Cardiac septum (tissue), 1 donor: ENCODE measurements at regions not wholly inside any gene's neighbourhood (a gene's known extent, or its start where the extent isn't known, plus 50 kb on each side); places are given as distances from the start of the nearest gene placed in this dataset.
"Not testable (repeated sequence)": the region's sequence is repeated elsewhere in the genome, so short reads cannot be mapped to it uniquely, and the experiment has no call there.

Source experiments
- DNase-seq: peaks from one replicate; pipeline ENCODE4 v3.0.0-alpha.2; 2020; ENCODE audit warnings: low spot score
- intact Hi-C: fragments of 100-400 bp; cut with DNase I; formaldehyde crosslinking; loops from one replicate; pipeline ENCODE4 v1.14.0; 2022
- donor health status: DM: no; HTN: no; CAD: no.

DNA sequence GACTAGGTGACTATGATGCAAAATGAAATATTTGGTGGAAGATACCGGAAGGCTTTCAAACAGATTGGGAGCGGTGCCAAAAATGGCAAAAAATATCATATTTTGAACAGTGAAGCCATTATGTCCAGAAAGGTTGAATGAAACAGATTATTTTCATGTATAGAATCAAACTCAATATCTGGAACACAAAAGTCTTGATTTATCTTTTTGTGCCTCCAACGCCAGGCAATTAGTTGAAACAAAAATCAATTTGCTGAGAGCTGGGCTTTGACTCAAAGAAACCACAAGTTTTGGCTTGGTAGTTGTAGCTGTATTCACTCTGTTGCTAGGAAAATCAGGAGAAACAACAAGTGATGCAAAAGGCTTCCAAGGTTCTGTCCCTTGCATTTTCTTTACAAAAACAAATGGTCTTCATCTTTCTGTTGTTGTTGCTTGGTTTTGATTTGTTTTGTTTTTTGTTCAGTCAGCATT is 421.7 kb upstream of the TYRP1 start:
- DNase-seq = no peak
- intact Hi-C loops = no loop called here

DNA sequence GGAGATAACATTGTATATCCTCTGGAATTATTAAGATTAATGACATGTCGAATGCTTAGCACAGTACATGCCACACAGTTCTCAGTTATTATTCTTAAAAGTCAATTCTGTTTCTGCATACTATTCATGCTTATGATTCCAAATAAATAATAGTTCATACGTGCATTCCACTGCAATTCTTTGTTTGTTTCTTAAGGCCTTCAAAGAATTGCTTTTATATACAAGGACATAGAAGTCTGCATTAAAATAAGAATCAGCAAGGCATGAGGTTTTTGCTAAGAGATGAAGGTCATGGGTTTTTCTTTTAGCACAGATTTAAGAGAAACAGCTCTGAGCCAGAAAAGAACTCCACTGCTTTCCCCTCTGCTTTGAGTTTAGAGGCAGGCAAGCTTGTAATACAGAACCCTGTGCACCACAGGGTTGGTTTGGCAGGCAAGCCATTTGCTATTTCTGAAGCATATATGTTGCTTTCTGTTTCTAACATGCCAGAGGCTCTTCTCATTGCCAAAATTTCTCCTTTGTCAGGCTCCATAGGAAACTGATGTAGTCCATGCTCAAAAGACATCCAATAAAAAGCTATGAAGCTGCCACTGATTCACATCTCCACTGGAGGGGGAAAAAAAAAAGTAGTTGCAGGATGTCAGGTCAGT is 420.6 kb upstream of the TYRP1 start:
- no peak for DNase-seq
- intact Hi-C loops = no loop called here

DNA sequence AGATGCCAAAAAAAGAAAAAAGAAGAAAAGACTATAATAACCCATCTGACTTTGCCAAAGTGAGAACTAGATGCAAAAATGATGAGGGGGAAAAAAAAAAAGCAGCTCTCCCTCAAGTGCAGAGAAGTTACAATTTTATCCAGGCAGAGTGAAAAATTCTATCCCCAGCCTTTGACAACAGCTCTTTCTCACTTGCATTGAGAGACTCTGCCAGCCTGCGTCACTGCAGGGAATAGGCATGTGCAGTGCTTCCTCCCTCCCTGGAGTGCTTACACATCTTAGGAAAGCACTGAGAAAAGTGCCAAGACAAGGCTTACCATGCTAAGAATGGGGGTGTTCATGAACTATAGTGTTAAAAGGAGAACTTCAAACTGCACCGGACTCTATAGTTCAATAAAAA is 418.6 kb upstream of the TYRP1 start:
- DNase-seq = no peak
- intact Hi-C loops = no loop called here

DNA sequence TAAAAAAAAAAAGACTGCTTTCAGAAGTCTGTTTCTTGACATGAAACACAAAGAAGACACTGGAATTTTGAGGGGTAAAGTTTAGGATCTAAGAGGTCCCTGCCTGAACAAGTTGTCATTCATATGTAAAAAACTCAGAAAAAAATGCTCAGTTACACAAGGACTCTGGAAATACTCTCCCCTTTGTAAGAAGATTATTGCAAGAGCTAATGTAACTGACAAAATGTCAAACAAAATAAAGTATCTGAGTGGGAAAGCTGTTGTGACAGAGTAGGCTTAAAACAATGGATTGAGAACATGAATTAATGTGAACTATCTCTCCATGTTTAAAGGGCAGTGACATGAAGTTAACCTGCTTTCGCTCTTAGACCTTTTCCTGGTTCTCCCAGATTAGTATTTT is 416.7 kb upstream of the TYRP1 start:
- intact Hi-C loops = no loop called here
- no peak for DNase-seq

GRCh38 chr9:12289711-12290110 is 403.5 kb upstream of the TYRP1 start:
- intact Hi-C loops = no loop called here
- DNase-seq = no peak

- DNase-seq = no peak
- intact Hi-C loops = no loop called here
Observed at GRCh38 chr9:12290166-12290869, 402.9 kb upstream of the TYRP1 start.

GRCh38 chr9:12305211-12305610 is 388.0 kb upstream of the TYRP1 start:
- intact Hi-C loops = no loop called here
- DNase-seq = no peak

GRCh38 chr9:12314589-12314988 is 378.6 kb upstream of the TYRP1 start:
- intact Hi-C loops = no loop called here

GRCh38 chr9:12318732-12319685 is 374.2 kb upstream of the TYRP1 start:
- DNase-seq = no peak
- intact Hi-C loops = no loop called here

More at GRCh38 chr9:12314589-12314988, 378.6 kb upstream of the TYRP1 start:
- no peak for DNase-seq

- intact Hi-C loops = no loop called here
- no peak for DNase-seq
Observed at GRCh38 chr9:12329623-12329985, 363.6 kb upstream of the TYRP1 start.

GRCh38 chr9:12333966-12334365 is 359.2 kb upstream of the TYRP1 start:
- intact Hi-C loops, DNase-seq: not testable (repeated sequence)

- no peak for DNase-seq
- intact Hi-C loops = no loop called here
Observed at GRCh38 chr9:12350775-12351174, 342.4 kb upstream of the TYRP1 start.

DNA sequence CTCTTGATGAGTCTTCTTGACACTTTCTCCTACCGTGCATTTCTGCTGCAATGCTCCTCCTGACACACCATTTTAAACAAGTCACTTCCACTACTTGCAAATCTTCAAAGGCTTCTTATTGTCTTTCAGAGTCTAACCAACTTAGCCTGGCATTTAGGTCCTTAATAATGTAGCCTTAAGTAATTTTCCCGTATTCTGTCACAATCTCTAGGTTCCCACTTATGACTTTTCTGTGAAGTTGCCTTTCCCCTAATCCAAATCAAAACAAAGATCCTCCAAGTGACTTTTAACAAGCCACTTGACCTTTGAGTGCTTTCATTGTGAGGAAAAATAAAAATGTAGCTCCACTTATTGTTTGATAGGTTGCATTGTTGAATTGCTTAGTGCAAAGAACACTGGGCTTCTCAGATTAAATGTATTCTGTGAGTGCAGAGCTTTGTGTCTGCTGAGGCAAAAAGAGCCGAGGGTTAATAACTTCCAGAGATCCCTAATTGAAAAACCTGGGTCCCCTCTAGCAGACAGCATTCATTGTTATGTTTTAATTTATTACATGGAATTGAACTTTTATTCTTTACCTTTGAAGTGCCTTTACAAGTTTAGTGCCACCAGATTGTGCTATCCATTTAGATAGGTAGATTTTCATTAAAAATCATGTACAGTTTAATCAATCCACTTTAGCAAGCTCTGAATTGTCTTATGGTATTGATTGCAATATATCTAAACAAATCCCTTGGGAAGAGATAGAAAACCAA is 341.7 kb upstream of the TYRP1 start:
- no peak for DNase-seq
- intact Hi-C loops = no loop called here

DNA sequence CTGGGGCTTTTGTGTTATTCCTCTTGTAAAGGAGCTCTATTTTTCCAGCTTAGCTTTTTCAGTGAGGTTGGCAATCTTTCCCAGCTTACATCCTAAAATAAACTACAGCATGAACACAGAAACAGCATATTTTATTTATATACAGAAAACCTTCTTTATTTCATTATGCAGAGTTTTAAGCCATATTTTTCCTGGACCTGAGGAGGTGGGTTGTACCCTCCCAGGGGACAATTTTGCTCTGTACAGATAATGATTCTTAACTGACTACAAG is 341.2 kb upstream of the TYRP1 start:
- DNase-seq = no peak
- intact Hi-C loops = no loop called here

GRCh38 chr9:12363439-12363838 is 329.7 kb upstream of the TYRP1 start:
- intact Hi-C loops = no loop called here
- DNase-seq = no peak

- DNase-seq = no peak
- intact Hi-C loops = no loop called here
Observed at GRCh38 chr9:12368569-12368968, 324.6 kb upstream of the TYRP1 start.

GRCh38 chr9:12391839-12392509 is 301.2 kb upstream of the TYRP1 start:
- DNase-seq = no peak
- intact Hi-C loops = no loop called here

DNA sequence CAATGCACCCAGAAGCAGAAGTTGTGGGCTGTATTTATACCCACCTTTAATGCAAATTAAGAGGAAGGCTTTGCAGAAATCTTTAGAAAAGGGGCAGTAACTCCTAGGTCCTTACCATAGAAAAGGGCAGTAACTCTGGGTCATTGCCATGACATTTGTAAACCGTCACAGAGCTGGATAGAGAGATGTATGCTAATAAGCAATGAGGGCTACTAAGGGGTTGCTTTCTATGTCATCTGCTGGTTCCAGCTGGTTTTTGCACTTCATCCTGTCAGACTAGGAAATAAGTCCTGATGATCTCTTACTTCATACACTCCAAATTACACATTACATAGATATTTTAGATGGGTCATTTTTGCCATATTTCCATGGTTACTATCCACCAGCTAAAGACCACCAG is 299.1 kb upstream of the TYRP1 start:
- intact Hi-C loops = no loop called here
- no peak for DNase-seq

DNA sequence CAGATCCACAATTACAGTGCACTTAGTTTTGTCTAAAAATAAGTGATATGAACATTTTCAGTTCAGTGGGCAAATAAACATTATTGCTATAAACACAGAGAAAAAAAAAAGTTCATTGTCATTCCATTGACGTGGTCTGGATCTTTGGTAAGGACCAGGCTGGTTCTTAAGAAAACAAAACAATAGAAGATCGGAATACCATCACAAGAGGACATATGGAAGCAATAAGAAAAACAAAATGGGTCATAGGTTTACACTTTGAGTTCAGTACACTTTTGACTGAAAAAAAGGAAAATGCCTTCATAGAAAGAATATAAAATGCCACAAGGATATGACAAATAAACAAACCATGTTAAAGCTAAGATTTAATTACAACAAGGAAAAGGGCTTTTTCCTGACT is 289.5 kb upstream of the TYRP1 start:
- DNase-seq = no peak
- intact Hi-C loops = no loop called here
